HUES64 (cell line): ENCODE measurements at regions not wholly inside any gene's neighbourhood (a gene's known extent, or its start where the extent isn't known, plus 50 kb on each side); places are given as distances from the start of the nearest gene placed in this dataset.

ENCODE experiments used
- H3K27ac ChIP-seq: 2 replicates; pipeline ENCODE4 v1.7.0; 2013; ENCODE audit warnings: low read depth, low read length, inconsistent platforms
- H3K27me3 ChIP-seq: 2 replicates; pipeline ENCODE4 v1.6.1; 2013; ENCODE audit warnings: mild to moderate bottlenecking, low read length; ENCODE audit not compliant: insufficient read depth
- H3K36me3 ChIP-seq: 2 replicates; pipeline ENCODE4 v1.6.1; 2013; ENCODE audit warnings: mild to moderate bottlenecking, low read length; ENCODE audit not compliant: insufficient read depth
- H3K4me1 ChIP-seq: 2 replicates; pipeline ENCODE4 v1.6.1; 2013; ENCODE audit warnings: mild to moderate bottlenecking, low read length, moderate library complexity; ENCODE audit not compliant: insufficient read depth
- H3K4me3 ChIP-seq: 2 replicates; pipeline ENCODE4 v1.5.1; 2013; ENCODE audit warnings: mild to moderate bottlenecking, low read length, moderate library complexity
- H3K9ac ChIP-seq: 2 replicates; pipeline ENCODE4 v1.6.1; 2013; ENCODE audit warnings: mild to moderate bottlenecking, low read depth, low read length
- H3K9me3 ChIP-seq: 2 replicates; pipeline ENCODE4 v1.6.1; 2013; ENCODE audit warnings: low read depth, low read length; ENCODE audit not compliant: insufficient read depth
- WGBS: fragments of 150-250, 120-280 bp; methylation state at CpG from one replicate; pipeline ENCODE4 v1.1.7; 2013; ENCODE audit warnings: missing lambda C conversion rate; 5-methylcytosine and 5-hydroxymethylcytosine counted together

DNA sequence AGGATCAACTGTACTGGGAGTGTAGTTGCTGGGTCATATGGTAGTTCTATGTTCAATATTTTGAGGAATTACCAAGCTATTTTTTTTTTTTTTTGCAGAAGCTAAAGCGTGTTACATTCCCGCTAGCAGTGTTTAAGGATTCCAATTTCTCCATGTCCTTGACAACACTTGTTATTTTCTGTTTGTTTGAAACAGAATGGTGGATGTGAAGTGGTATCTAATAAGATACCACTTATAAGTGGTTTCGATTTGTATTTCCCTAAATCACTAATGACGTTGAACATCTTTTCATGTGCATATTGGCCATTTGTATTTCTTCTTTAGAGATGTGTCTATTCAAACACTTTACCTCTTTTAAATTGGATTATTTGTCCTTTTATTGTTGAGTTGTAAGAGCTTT, 112.2 kb downstream of the DISP1 start:
- Histone ChIP-seq H3K4me3 (no peak overlapping the region), H3K4me1 (peaks cover 53% of the 10 kb centered on the region), H3K27ac (0 out of 2 replicates have a peak overlapping the region, but pooled peaks have one; percentile 20), H3K9me3 (no peaks in the 10 kb centered on the region), H3K9ac (no peak overlapping the region), H3K36me3 (no peaks in the 10 kb centered on the region), H3K27me3 (no peaks in the 10 kb centered on the region)
- WGBS, result 93% methylated on average over 2 of the region's 4 CpGs

DNA sequence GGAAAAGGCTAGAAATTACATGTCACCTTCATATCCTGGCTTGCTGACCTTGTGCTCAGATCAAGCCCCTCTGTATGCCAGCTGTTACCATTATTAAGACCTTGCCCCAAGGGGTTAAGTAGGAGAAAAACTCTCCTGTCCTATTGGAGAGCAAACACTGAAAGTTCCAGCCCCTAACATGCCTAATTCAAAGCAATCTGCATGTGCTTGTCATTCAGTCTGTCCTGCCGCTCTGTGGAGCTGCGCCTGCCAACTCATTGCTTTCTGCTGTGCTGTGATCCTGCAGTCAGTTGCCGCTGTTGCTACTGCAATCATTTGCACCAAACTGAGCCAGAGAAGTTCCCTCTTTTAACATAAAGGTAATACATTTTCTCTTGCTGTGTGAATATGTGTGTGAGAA, 113.4 kb downstream of the DISP1 start:
- peaks cover 53% of the 10 kb centered on the region for H3K4me1 ChIP-seq
- WGBS, result 2% methylated on average over 3 of the region's 3 CpGs
- no peaks in the 10 kb centered on the region for H3K9me3 ChIP-seq
- H3K9ac ChIP-seq, result no peak overlapping the region
- no peaks in the 10 kb centered on the region for H3K27me3 ChIP-seq
- no peaks in the 10 kb centered on the region for H3K36me3 ChIP-seq
- H3K4me3 ChIP-seq, result peak overlapping the region; percentile 23; the same call in 1 of the 2 replicates
- peak overlapping the region; percentile 31; the same call in 1 of the 2 replicates for H3K27ac ChIP-seq

DNA sequence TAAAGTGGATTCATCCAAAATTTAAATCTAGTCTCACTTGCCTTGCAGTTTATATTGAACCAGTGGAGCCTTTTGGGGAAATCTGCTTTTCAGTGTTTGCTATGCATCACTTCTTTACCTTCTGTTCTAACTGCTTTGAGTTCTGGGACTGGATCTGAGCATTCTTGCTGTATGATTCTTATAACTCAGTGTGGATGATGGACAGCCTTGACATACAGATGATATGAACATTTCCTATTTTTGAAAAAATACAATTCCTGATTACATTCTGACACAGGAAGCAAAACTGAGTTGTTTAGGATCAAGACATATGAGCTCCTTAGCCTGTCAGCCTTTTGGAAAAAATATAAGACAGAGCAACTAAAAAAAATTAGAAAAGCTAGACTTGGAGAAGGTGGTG, 115.2 kb downstream of the DISP1 start:
- H3K36me3 ChIP-seq, result no peaks in the 10 kb centered on the region
- no peaks in the 10 kb centered on the region for H3K9me3 ChIP-seq
- H3K4me3 ChIP-seq, result no peak overlapping the region
- H3K27me3 ChIP-seq, result no peaks in the 10 kb centered on the region
- peaks cover 38% of the 10 kb centered on the region for H3K4me1 ChIP-seq
- H3K9ac ChIP-seq, result no peak overlapping the region
- no peak overlapping the region for H3K27ac ChIP-seq

GRCh38 chr1:222931023-222931422, 116.2 kb downstream of the DISP1 start:
- no peaks in the 10 kb centered on the region for H3K27me3 ChIP-seq
- peaks cover 30% of the 10 kb centered on the region for H3K4me1 ChIP-seq
- no peak overlapping the region for H3K27ac ChIP-seq
- no peaks in the 10 kb centered on the region for H3K9me3 ChIP-seq
- no peak overlapping the region for H3K4me3 ChIP-seq
- 86% methylated on average over 1 of the region's 1 CpG for WGBS
- H3K36me3 ChIP-seq, result no peaks in the 10 kb centered on the region
- no peak overlapping the region for H3K9ac ChIP-seq

GRCh38 chr1:222933273-222933672, 118.4 kb downstream of the DISP1 start:
- Histone ChIP-seq H3K4me1 (peaks cover 18% of the 10 kb centered on the region; the same call in 1 of the 2 replicates), H3K4me3 (no peak overlapping the region), H3K9ac (no peak overlapping the region), H3K36me3 (no peaks in the 10 kb centered on the region), H3K27ac (no peak overlapping the region), H3K27me3 (no peaks in the 10 kb centered on the region), H3K9me3 (no peaks in the 10 kb centered on the region)
- WGBS, result no CpG with 5 or more reads among the region's 2 CpGs

GRCh38 chr1:222935239-222935900, 120.5 kb downstream of the DISP1 start:
- 93% methylated on average over 3 of the region's 3 CpGs for WGBS
- Histone ChIP-seq H3K36me3 (no peaks in the 10 kb centered on the region), H3K4me1 (peaks cover 10% of the 10 kb centered on the region; the same call in 1 of the 2 replicates), H3K27me3 (no peaks in the 10 kb centered on the region), H3K9me3 (no peaks in the 10 kb centered on the region), H3K9ac (no peak overlapping the region), H3K4me3 (no peak overlapping the region), H3K27ac (no peak overlapping the region)

DNA sequence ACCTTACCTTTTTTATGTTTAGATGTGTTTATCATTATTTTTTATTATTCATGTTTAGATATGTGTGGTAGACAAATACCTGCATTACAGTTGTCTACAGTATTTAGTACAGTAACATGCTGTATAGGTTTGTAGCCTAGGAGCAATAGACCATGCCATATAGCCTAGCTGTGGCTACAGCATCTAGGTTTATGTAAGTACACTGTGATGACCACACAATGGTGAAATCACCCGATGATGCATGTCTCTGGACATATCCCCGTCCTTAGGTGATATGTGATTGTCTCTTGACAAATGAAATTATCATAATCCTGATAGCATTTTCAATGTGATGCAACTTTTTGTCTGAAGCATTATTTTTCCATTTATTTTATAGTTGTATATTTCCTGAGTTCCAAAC, 121.2 kb downstream of the DISP1 start:
- H3K27ac ChIP-seq, result no peak overlapping the region
- no peak overlapping the region for H3K4me3 ChIP-seq
- 98% methylated on average over 2 of the region's 2 CpGs for WGBS
- no peaks in the 10 kb centered on the region for H3K9me3 ChIP-seq
- H3K4me1 ChIP-seq, result peaks cover 7% of the 10 kb centered on the region; the same call in 1 of the 2 replicates
- H3K9ac ChIP-seq, result no peak overlapping the region
- no peaks in the 10 kb centered on the region for H3K36me3 ChIP-seq
- H3K27me3 ChIP-seq, result no peaks in the 10 kb centered on the region

- 80% methylated on average over 1 of the region's 1 CpG for WGBS
- H3K9ac ChIP-seq, result no peak overlapping the region
- no peaks in the 10 kb centered on the region for H3K9me3 ChIP-seq
- H3K27ac ChIP-seq, result no peak overlapping the region
- H3K4me1 ChIP-seq, result peaks cover 6% of the 10 kb centered on the region; the same call in 1 of the 2 replicates
- no peaks in the 10 kb centered on the region for H3K27me3 ChIP-seq
- H3K36me3 ChIP-seq, result 0 out of 2 replicates have a peak, but pooled peaks cover 4% of the 10 kb centered on the region
- H3K4me3 ChIP-seq, result no peak overlapping the region
These were observed 124.1 kb downstream of the DISP1 start for GRCh38 chr1:222938986-222939385.

DNA sequence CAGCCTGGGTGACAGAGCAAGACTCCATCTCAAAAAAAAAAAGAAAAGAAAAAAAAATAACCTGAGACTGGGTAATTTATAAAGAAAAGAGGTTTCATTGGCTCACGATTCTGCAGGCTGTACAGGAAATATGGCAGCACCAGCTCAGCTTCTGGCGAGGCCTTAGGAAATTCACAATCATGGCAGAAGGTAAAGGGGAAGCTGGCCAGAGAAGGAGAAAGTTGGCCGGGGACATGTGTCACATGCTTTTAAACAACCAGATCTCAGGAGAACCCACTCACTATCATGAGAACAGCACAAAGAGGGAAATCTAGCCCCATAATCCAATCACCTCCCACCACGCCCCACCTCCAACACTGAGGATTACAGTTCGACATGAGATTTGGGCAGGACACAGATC, 125.3 kb downstream of the DISP1 start:
- Histone ChIP-seq H3K9ac (no peak overlapping the region), H3K4me1 (peaks cover 6% of the 10 kb centered on the region; the same call in 1 of the 2 replicates), H3K4me3 (no peak overlapping the region), H3K9me3 (no peaks in the 10 kb centered on the region), H3K27ac (no peak overlapping the region), H3K36me3 (0 out of 2 replicates have a peak, but pooled peaks cover 4% of the 10 kb centered on the region), H3K27me3 (no peaks in the 10 kb centered on the region)
- 89% methylated on average over 5 of the region's 5 CpGs for WGBS

DNA sequence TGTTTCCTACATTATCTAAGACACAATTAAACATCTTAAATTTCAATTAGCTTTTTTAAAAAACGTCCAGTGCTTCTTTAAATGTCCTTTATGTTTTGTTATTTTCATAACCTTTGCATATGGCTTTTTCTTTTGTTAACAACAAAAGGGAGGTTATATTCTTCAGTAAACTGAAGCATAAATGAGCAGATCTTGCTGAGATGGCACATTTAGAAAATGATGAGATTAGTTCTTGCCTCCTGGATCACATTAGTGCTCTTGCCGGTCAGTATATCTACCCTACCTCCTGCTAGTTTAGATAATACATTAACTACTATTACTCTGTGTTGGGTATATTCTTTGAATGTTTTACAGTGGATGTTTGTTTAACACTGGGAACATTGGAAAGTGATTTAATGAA, 126.1 kb downstream of the DISP1 start:
- Histone ChIP-seq H3K4me1 (peaks cover 6% of the 10 kb centered on the region; the same call in 1 of the 2 replicates), H3K9me3 (no peaks in the 10 kb centered on the region), H3K27ac (no peak overlapping the region), H3K36me3 (0 out of 2 replicates have a peak, but pooled peaks cover 4% of the 10 kb centered on the region), H3K27me3 (no peaks in the 10 kb centered on the region), H3K4me3 (no peak overlapping the region), H3K9ac (no peak overlapping the region)
- 57% methylated on average over 1 of the region's 2 CpGs for WGBS

DNA sequence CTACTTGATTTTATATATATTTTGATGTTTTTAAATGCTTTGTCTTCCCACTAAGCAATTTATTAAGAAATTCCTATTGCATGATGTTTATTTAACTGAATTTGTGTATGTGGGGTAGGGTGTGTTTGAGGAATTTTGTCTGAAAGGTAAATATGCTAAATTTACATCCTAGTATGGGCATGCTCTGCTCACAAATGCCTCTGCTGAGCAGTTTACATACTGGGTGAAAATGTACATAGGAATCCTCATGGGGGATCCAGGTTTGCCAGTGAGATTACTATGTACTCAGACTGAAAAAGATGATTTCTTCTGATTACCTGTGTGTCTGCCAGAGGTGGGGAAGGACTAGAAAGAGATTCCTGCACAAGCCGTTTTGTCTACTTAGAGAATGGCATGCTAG, 126.6 kb downstream of the DISP1 start:
- 88% methylated on average over 1 of the region's 1 CpG for WGBS

More for the DNA sequence above, 126.6 kb downstream of the DISP1 start:
- H3K36me3 ChIP-seq, result 0 out of 2 replicates have a peak, but pooled peaks cover 4% of the 10 kb centered on the region
- H3K9me3 ChIP-seq, result no peaks in the 10 kb centered on the region
- peaks cover 6% of the 10 kb centered on the region; the same call in 1 of the 2 replicates for H3K4me1 ChIP-seq
- no peak overlapping the region for H3K4me3 ChIP-seq
- H3K9ac ChIP-seq, result no peak overlapping the region
- H3K27me3 ChIP-seq, result no peaks in the 10 kb centered on the region
- H3K27ac ChIP-seq, result no peak overlapping the region
